Sigmoid colon (tissue), 6 donors: ENCODE measurements at regions not wholly inside any gene's neighbourhood (a gene's known extent, or its start where the extent isn't known, plus 50 kb on each side); places are given as distances from the start of the nearest gene placed in this dataset.

ENCODE experiments used
- DNase-seq: peaks from one replicate; pipeline ENCODE4 v3.0.0-alpha.2; 2019
- H3K27ac ChIP-seq, 4 donors: fragments of 200-600 bp; sonication (generic); one replicate each; pipeline ENCODE4 v1.5.1; 2016 to 2019; ENCODE audit warnings: mild to moderate bottlenecking in 1 of 4
- H3K27me3 ChIP-seq, 3 donors: fragments of 200-600 bp; sonication (generic); one replicate each; pipeline ENCODE4 v1.5.1; 2019; ENCODE audit warnings: mild to moderate bottlenecking in 1 of 3
- H3K36me3 ChIP-seq, 4 donors: fragments of 200-600 bp; sonication (generic); one replicate each; pipeline ENCODE4 v1.5.1; 2016 to 2019
- H3K4me1 ChIP-seq, 4 donors: fragments of 200-600 bp; sonication (generic); one replicate each; pipeline ENCODE4 v1.5.1; 2017 to 2019
- H3K4me3 ChIP-seq, 4 donors: fragments of 200-600 bp; sonication (generic); one replicate each; pipeline ENCODE4 v1.5.1; 2017 to 2019; ENCODE audit warnings: mild to moderate bottlenecking in 2 of 4, moderate library complexity in 1 of 4
- H3K9me3 ChIP-seq, 4 donors: fragments of 200-600 bp in 3 of 4; sonication (generic) in 3 of 4; one replicate each; pipeline versions ENCODE4 v1.5.1 to v1.6.1; 2013 to 2019
- CTCF ChIP-seq, 4 experiments: fragments of 450-650 bp in 3 of 4; fragments of 200-600 bp in 1 of 4; IDR thresholded peaks; one replicate each; pipeline ENCODE4 v1.5.1; 2016 to 2019; ENCODE audit warnings: antibody characterized with exemption in 4 of 4, mild to moderate bottlenecking in 3 of 4, moderate library complexity in 2 of 4
- EP300 ChIP-seq, 4 donors: sonication (generic); formaldehyde crosslinking; IDR thresholded peaks; one replicate each; pipeline ENCODE4 v1.6.1; 2017; ENCODE audit warnings: antibody characterized with exemption in 4 of 4
- POLR2A ChIP-seq, 2 donors: fragments of 450-650 bp; IDR thresholded peaks; one replicate each; pipeline ENCODE4 v1.6.1; 2016; ENCODE audit warnings: antibody characterized with exemption in 2 of 2, mild to moderate bottlenecking in 2 of 2, moderate library complexity in 2 of 2
- POLR2AphosphoS5 ChIP-seq, 4 donors: sonication (generic); formaldehyde crosslinking; IDR thresholded peaks; one replicate each; pipeline ENCODE4 v1.6.1; 2017; ENCODE audit warnings: antibody characterized with exemption in 4 of 4
- WGBS, 2 donors: extraction: QIAGEN DNeasy Blood & Tissue Kit; methylation state at CpG; one replicate each; pipeline ENCODE4 v1.1.7; 2013; 5-methylcytosine and 5-hydroxymethylcytosine counted together
- intact Hi-C: fragments of 100-400 bp; cut with DNase I; formaldehyde crosslinking; loops from one replicate; pipeline ENCODE4 v1.15.1; 2023
- donor health status: healthy with polysubstance abuse.
- donor health status: healthy.

- no peaks in the 10 kb centered on the region for H3K9me3 ChIP-seq
- H3K27me3 ChIP-seq, result no peaks in the 10 kb centered on the region
- TF ChIP-seq EP300 (IDR thresholded peaks at IDR 0.05) (no peak), POLR2AphosphoS5 (IDR thresholded peaks at IDR 0.05) (no peak), POLR2A (IDR thresholded peaks at IDR 0.05) (no peak), CTCF (IDR thresholded peaks at IDR 0.05) (no peak)
- H3K36me3 ChIP-seq, result no peaks in the 10 kb centered on the region
- no peak for DNase-seq
- 93 to 96% methylated on average over 21 of the region's 21 CpGs for WGBS, 2 donors
- H3K4me1 ChIP-seq, result peaks cover 0 to 7% (median 0%) of the 10 kb centered on the region in 4 donors
- no peak overlapping the region for H3K4me3 ChIP-seq
- no peak overlapping the region for H3K27ac ChIP-seq
- intact Hi-C loops, result no loop called here
Observed at GRCh38 chr6:150733726-150734125, 131.8 kb upstream of the MTHFD1L start.

- 95 to 96% methylated on average over 7 of the region's 7 CpGs for WGBS, 2 donors
Observed at GRCh38 chr6:150734235-150734634, 131.3 kb upstream of the MTHFD1L start.

GRCh38 chr6:150735341-150735851 is 130.1 kb upstream of the MTHFD1L start:
- intact Hi-C loops, result no loop called here

More at GRCh38 chr6:150734235-150734634, 131.3 kb upstream of the MTHFD1L start:
- no peak for TF ChIP-seq CTCF (IDR thresholded peaks at IDR 0.05)
- TF ChIP-seq POLR2AphosphoS5 (IDR thresholded peaks at IDR 0.05), result no peak
- TF ChIP-seq EP300 (IDR thresholded peaks at IDR 0.05), result no peak
- no peak for TF ChIP-seq POLR2A (IDR thresholded peaks at IDR 0.05)
- Histone ChIP-seq H3K4me3 (no peak overlapping the region), H3K4me1 (peaks cover 0 to 7% (median 0%) of the 10 kb centered on the region in 4 donors), H3K27ac (no peak overlapping the region), H3K36me3 (no peaks in the 10 kb centered on the region), H3K9me3 (no peaks in the 10 kb centered on the region), H3K27me3 (no peaks in the 10 kb centered on the region)
- intact Hi-C loops, result no loop called here
- DNase-seq, result no peak

GRCh38 chr6:150738092-150738629 is 127.3 kb upstream of the MTHFD1L start:
- WGBS, 2 donors, result 29 to 71% methylated on average over 6 of the region's 6 CpGs
- no peaks in the 10 kb centered on the region for H3K27me3 ChIP-seq
- H3K4me1 ChIP-seq, result peaks cover 0 to 7% (median 0%) of the 10 kb centered on the region in 4 donors
- TF ChIP-seq CTCF (IDR thresholded peaks at IDR 0.05) (no peak), POLR2AphosphoS5 (IDR thresholded peaks at IDR 0.05) (no peak)
- intact Hi-C loops, result no loop called here
- H3K27ac ChIP-seq, result no peak overlapping the region
- DNase-seq, result no peak
- no peaks in the 10 kb centered on the region for H3K9me3 ChIP-seq
- H3K4me3 ChIP-seq, result no peak overlapping the region
- H3K36me3 ChIP-seq, result no peaks in the 10 kb centered on the region

More at GRCh38 chr6:150735341-150735851, 130.1 kb upstream of the MTHFD1L start:
- Histone ChIP-seq H3K4me1 (peaks cover 0 to 7% (median 0%) of the 10 kb centered on the region in 4 donors), H3K4me3 (no peak overlapping the region), H3K27ac (no peak overlapping the region), H3K27me3 (no peaks in the 10 kb centered on the region), H3K9me3 (no peaks in the 10 kb centered on the region), H3K36me3 (no peaks in the 10 kb centered on the region)
- TF ChIP-seq CTCF (IDR thresholded peaks at IDR 0.05) (no peak), POLR2AphosphoS5 (IDR thresholded peaks at IDR 0.05) (no peak), POLR2A (IDR thresholded peaks at IDR 0.05) (no peak), EP300 (IDR thresholded peaks at IDR 0.05) (no peak)
- no peak for DNase-seq
- 88 to 95% methylated on average over 3 of the region's 3 CpGs for whole genome bisulfite sequencing, 2 donors
